GM21447 (cell line): ENCODE measurements at regions not wholly inside any gene's neighbourhood (a gene's known extent, or its start where the extent isn't known, plus 50 kb on each side); places are given as distances from the start of the nearest gene placed in this dataset.
"Not testable (repeated sequence)": the region's sequence is repeated elsewhere in the genome, so short reads cannot be mapped to it uniquely, and the experiment has no call there.

Experiments
- ATAC-seq: cut with Tn5 transposase; IDR thresholded peaks from one replicate; pipeline ENCODE4 v1.9.1; 2021; ENCODE audit not compliant: unreplicated experiment

GRCh38 chr16:60413969-60414368 lies 1622.3 kb downstream of the CDH8 start:
- ATAC-seq: no peak

GRCh38 chr16:60407606-60408005 lies 1628.6 kb downstream of the CDH8 start:
- ATAC-seq: no peak

GRCh38 chr16:60407034-60407433 lies 1629.2 kb downstream of the CDH8 start:
- ATAC-seq: no peak

- no peak for ATAC-seq
These were observed 1631.0 kb downstream of the CDH8 start for GRCh38 chr16:60405286-60405685.

- ATAC-seq: no peak
These were observed 1631.8 kb downstream of the CDH8 start for GRCh38 chr16:60404401-60404800.

- ATAC-seq: not testable (repeated sequence)
These were observed 1633.3 kb downstream of the CDH8 start for GRCh38 chr16:60402941-60403340.

GRCh38 chr16:60392380-60392779 lies 1643.9 kb downstream of the CDH8 start:
- ATAC-seq: no peak

- no peak for ATAC-seq
These were observed 1637.5 kb upstream of the GOT2 start for GRCh38 chr16:60371591-60371990.

GRCh38 chr16:60367739-60368138 lies 1633.6 kb upstream of the GOT2 start:
- ATAC-seq: no peak

- no peak for ATAC-seq
These were observed 1629.5 kb upstream of the GOT2 start for GRCh38 chr16:60363566-60363965.

- ATAC-seq: not testable (repeated sequence)
These were observed 1625.8 kb upstream of the GOT2 start for GRCh38 chr16:60359866-60360265.

GRCh38 chr16:60359412-60359811 lies 1625.3 kb upstream of the GOT2 start:
- not testable (repeated sequence) for ATAC-seq

- not testable (repeated sequence) for ATAC-seq
These were observed 1623.9 kb upstream of the GOT2 start for GRCh38 chr16:60357876-60358522.

- ATAC-seq: no peak
These were observed 1612.1 kb upstream of the GOT2 start for GRCh38 chr16:60346256-60346655.

GRCh38 chr16:60337671-60338070 lies 1603.6 kb upstream of the GOT2 start:
- no peak for ATAC-seq

- ATAC-seq: no peak
These were observed 1597.1 kb upstream of the GOT2 start for GRCh38 chr16:60331168-60331567.

- no peak for ATAC-seq
These were observed 1595.0 kb upstream of the GOT2 start for GRCh38 chr16:60329108-60329507.

- no peak for ATAC-seq
These were observed 1594.0 kb upstream of the GOT2 start for GRCh38 chr16:60328152-60328551.

GRCh38 chr16:60318486-60318885 lies 1584.4 kb upstream of the GOT2 start:
- ATAC-seq: no peak

GRCh38 chr16:60310846-60311445 lies 1576.8 kb upstream of the GOT2 start:
- ATAC-seq: no peak

GRCh38 chr16:60304720-60305119 lies 1570.6 kb upstream of the GOT2 start:
- no peak for ATAC-seq

GRCh38 chr16:60304066-60304465 lies 1570.0 kb upstream of the GOT2 start:
- no peak for ATAC-seq

- ATAC-seq: no peak
These were observed 1568.6 kb upstream of the GOT2 start for GRCh38 chr16:60302676-60303075.
